CMK (cell line): ENCODE measurements at regions not wholly inside any gene's neighbourhood (a gene's known extent, or its start where the extent isn't known, plus 50 kb on each side); places are given as distances from the start of the nearest gene placed in this dataset.

Source experiments
- DNase-seq: peaks from one replicate; pipeline ENCODE4 v3.0.0-alpha.2; 2010; ENCODE audit warnings: low read depth

- peak; percentile 21 for DNase-seq
These were observed 206.6 kb upstream of the RFX3 start for GRCh38 chr9:3732077-3733038.

GRCh38 chr9:3730511-3730922, 204.7 kb upstream of the RFX3 start:
- no peak for DNase-seq

- DNase-seq = no peak
These were observed 195.3 kb upstream of the RFX3 start for GRCh38 chr9:3721096-3721495.

- DNase-seq = no peak
These were observed 193.5 kb upstream of the RFX3 start for GRCh38 chr9:3719286-3719685.

GRCh38 chr9:3716415-3716814, 190.6 kb upstream of the RFX3 start:
- DNase-seq = no peak

GRCh38 chr9:3708751-3709150, 182.9 kb upstream of the RFX3 start:
- no peak for DNase-seq

- DNase-seq = no peak
These were observed 179.1 kb upstream of the RFX3 start for GRCh38 chr9:3704890-3705289.

- DNase-seq = no peak
These were observed 175.0 kb upstream of the RFX3 start for GRCh38 chr9:3700772-3701171.

GRCh38 chr9:3699883-3700282, 174.1 kb upstream of the RFX3 start:
- no peak for DNase-seq

- DNase-seq = no peak
These were observed 172.7 kb upstream of the RFX3 start for GRCh38 chr9:3698531-3698930.

- no peak for DNase-seq
These were observed 172.3 kb upstream of the RFX3 start for GRCh38 chr9:3698076-3698475.

GRCh38 chr9:3696368-3696767, 170.6 kb upstream of the RFX3 start:
- no peak for DNase-seq

- no peak for DNase-seq
These were observed 166.8 kb upstream of the RFX3 start for GRCh38 chr9:3692606-3693005.

GRCh38 chr9:3689555-3689954, 163.8 kb upstream of the RFX3 start:
- DNase-seq = no peak

GRCh38 chr9:3687145-3687544, 161.3 kb upstream of the RFX3 start:
- DNase-seq = no peak

- DNase-seq = no peak
These were observed 156.4 kb upstream of the RFX3 start for GRCh38 chr9:3682186-3682585.

- no peak for DNase-seq
These were observed 151.7 kb upstream of the RFX3 start for GRCh38 chr9:3677541-3677940.

GRCh38 chr9:3676766-3677165, 151.0 kb upstream of the RFX3 start:
- DNase-seq = no peak

- DNase-seq = no peak
These were observed 150.1 kb upstream of the RFX3 start for GRCh38 chr9:3675946-3676345.

- DNase-seq = no peak
These were observed 148.8 kb upstream of the RFX3 start for GRCh38 chr9:3674561-3674960.

GRCh38 chr9:3672399-3672798, 146.6 kb upstream of the RFX3 start:
- DNase-seq = no peak

- DNase-seq = no peak
These were observed 138.2 kb upstream of the RFX3 start for GRCh38 chr9:3664044-3664443.

GRCh38 chr9:3662671-3663070, 136.9 kb upstream of the RFX3 start:
- no peak for DNase-seq

- no peak for DNase-seq
These were observed 135.1 kb upstream of the RFX3 start for GRCh38 chr9:3660936-3661335.
